ENCODE measurements at regions not wholly inside any gene's neighbourhood (a gene's known extent, or its start where the extent isn't known, plus 50 kb on each side); places are given as distances from the start of the nearest gene placed in this dataset.

DNA sequence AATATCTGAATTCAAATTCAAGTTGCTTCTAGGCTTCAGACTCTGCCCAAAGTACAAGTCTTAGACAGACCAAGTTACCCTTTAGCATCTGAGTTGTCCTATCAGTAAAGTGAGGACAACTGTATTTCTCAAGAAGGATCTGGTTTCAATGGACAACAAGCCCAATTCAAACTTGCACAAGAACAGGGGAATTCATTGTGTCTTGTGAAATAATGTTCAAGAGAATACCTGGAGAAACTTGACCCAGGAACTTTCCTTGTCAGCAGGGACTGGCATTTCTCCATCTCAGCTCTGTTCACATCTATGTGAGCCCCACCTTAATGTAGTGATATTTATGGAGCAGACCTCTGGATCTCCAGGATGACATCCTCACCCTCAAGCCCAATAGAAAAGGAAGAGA is 894.9 kb upstream of the SLC10A2 start:
- no peak for DNase-seq (ENCODE audit: low spot score in 2 of 2)
- H3K4me3 ChIP-seq (ENCODE audit: low read depth, poor library complexity, severe bottlenecking): no peak overlapping the region
- intact Hi-C loops (cut with DNase I; ENCODE audit: low total_unique reads): no loop called here
- TF ChIP-seq POLR2A (IDR thresholded peaks at IDR 0.05): no peak
- TF ChIP-seq, protein P1, sequence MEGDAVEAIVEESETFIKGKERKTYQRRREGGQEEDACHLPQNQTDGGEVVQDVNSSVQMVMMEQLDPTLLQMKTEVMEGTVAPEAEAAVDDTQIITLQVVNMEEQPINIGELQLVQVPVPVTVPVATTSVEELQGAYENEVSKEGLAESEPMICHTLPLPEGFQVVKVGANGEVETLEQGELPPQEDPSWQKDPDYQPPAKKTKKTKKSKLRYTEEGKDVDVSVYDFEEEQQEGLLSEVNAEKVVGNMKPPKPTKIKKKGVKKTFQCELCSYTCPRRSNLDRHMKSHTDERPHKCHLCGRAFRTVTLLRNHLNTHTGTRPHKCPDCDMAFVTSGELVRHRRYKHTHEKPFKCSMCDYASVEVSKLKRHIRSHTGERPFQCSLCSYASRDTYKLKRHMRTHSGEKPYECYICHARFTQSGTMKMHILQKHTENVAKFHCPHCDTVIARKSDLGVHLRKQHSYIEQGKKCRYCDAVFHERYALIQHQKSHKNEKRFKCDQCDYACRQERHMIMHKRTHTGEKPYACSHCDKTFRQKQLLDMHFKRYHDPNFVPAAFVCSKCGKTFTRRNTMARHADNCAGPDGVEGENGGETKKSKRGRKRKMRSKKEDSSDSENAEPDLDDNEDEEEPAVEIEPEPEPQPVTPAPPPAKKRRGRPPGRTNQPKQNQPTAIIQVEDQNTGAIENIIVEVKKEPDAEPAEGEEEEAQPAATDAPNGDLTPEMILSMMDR (IDR thresholded peaks at IDR 0.05): no peak

DNA sequence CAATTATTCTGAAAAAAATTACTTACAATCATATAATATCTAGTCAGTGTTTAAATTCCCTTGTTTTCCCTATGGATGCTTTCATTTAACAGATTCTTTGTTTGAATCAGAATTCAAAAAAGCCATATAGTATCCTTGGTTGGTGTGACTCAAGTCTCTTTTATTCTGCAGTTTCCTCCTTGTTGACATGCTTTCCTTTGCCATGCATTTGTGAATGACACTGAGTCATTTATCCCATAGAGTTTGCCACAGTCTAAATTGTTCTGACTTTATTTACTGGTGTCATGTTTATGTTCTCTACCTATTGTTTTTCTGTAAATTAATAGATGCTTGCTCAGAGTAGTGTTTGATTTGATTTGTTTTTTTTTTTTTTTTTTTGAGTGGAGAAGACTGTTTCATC is 893.8 kb upstream of the SLC10A2 start:
- no peak for DNase-seq (ENCODE audit: low spot score in 2 of 2)
- H3K4me3 ChIP-seq (ENCODE audit: low read depth, poor library complexity, severe bottlenecking): no peak overlapping the region
- intact Hi-C loops (cut with DNase I; ENCODE audit: low total_unique reads): no loop called here

DNA sequence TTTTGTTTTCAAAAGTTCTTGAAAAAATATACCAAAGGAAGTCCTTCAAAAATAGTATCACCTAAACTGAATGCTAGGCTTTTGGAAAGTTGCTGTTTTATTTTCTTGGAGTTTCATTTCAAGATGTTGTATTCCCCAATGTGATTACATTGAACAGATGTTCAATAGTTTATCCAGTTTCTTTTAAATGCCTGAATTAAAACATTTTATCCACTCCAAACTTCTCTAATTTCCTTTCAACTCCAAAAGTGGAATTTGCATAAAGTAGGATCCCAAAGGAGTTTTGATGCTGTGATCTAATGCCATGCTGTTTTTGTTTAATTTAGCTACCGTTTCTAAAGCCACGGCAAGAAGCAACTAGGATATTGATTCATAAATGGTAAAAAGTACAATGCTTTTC is 892.5 kb upstream of the SLC10A2 start:
- intact Hi-C loops (cut with DNase I; ENCODE audit: low total_unique reads): no loop called here
- H3K4me3 ChIP-seq (ENCODE audit: low read depth, poor library complexity, severe bottlenecking): no peak overlapping the region
- DNase-seq (ENCODE audit: low spot score in 2 of 2): no peak
- WGBS, 2 donors: 42 to 45% methylated on average over 2 of the region's 2 CpGs
- TF ChIP-seq, protein P1 (IDR thresholded peaks at IDR 0.05): no peak
- TF ChIP-seq POLR2A (IDR thresholded peaks at IDR 0.05): no peak

More for the DNA sequence above, 893.8 kb upstream of the SLC10A2 start:
- TF ChIP-seq POLR2A (IDR thresholded peaks at IDR 0.05): no peak
- TF ChIP-seq, protein P1 (IDR thresholded peaks at IDR 0.05): no peak

DNA sequence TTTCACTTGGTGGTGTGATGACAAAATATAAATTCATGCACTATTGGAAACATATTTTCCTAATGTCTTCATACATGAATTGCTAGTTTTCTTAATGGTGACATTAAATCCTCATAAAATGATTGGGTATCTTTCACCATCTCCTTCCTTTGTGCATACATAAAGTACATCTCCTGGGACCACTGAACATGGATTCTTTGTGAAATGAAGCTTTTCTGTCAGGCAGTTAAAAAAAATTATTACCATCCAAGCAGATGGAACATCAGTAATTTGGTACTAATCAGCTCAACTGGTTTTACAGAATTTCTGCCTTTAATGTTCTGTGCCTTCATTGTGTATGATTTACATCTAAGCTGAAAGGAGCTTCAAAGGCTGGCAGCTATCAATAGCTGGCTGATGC is 891.7 kb upstream of the SLC10A2 start:
- TF ChIP-seq POLR2A (IDR thresholded peaks at IDR 0.05): no peak
- TF ChIP-seq, protein P1 (IDR thresholded peaks at IDR 0.05): no peak
- intact Hi-C loops (cut with DNase I; ENCODE audit: low total_unique reads): no loop called here
- H3K4me3 ChIP-seq (ENCODE audit: low read depth, poor library complexity, severe bottlenecking): no peak overlapping the region
- DNase-seq (ENCODE audit: low spot score in 2 of 2): no peak

DNA sequence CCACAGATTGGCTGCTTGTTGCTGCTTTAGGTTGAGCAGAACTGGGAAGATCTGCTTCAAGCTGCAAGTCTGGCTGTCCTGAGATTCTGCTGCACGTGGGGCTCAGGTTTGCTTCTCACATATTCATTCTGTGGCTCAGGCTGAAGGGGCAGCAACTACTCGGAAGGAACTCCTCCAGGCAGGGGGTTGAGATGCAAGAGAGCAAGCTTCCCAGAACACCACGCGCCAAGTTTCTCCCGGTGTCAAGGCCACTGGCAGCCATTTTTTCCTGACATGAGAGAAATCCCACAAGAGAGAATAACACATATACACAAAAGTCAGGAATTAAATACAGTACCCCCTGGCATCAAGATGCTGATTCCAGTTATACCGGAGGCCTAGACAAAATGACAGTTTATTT is 887.6 kb upstream of the SLC10A2 start:
- intact Hi-C loops (cut with DNase I; ENCODE audit: low total_unique reads): no loop called here
- WGBS, 2 donors: 80 to 86% methylated on average over 6 of the region's 6 CpGs

DNA sequence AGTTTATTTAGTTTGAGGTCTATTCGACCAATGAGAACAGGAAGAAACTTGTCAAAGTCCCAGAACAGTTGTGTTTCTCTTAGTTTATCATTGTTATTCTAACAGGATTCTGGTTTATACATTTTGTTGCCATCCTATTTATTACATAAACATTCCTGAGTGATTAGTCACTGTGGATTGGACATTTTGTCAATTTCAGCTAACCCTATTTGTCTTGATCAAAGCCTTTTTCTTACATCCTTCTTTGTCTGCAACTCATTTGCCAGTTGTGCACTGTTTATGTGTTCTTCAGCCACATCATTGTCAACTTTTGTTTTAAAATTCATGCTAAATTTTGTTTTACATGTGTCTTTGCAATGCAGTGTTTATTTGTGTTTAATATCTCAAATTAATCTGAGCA is 886.0 kb upstream of the SLC10A2 start:
- intact Hi-C loops (cut with DNase I; ENCODE audit: low total_unique reads): no loop called here
- no peak overlapping the region for H3K4me3 ChIP-seq (ENCODE audit: low read depth, poor library complexity, severe bottlenecking)
- DNase-seq (ENCODE audit: low spot score in 2 of 2): no peak
- 62 to 67% methylated on average over 1 of the region's 1 CpG for WGBS, 2 donors
- TF ChIP-seq, protein P1 (IDR thresholded peaks at IDR 0.05): no peak
- TF ChIP-seq POLR2A (IDR thresholded peaks at IDR 0.05): no peak

More for the DNA sequence above, 887.6 kb upstream of the SLC10A2 start:
- no peak for TF ChIP-seq POLR2A (IDR thresholded peaks at IDR 0.05)
- TF ChIP-seq, protein P1 (IDR thresholded peaks at IDR 0.05): no peak
- no peak for DNase-seq (ENCODE audit: low spot score in 2 of 2)
- no peak overlapping the region for H3K4me3 ChIP-seq (ENCODE audit: low read depth, poor library complexity, severe bottlenecking)

Data from lower leg skin (tissue), 4 donors.